ENCODE measurements at regions not wholly inside any gene's neighbourhood (a gene's known extent, or its start where the extent isn't known, plus 50 kb on each side); places are given as distances from the start of the nearest gene placed in this dataset.

- Histone ChIP-seq H2AFZ (ENCODE audit: low read length) (no peak overlapping the region), H2BK5ac (ENCODE audit: low read length) (no peak overlapping the region), H2BK15ac (ENCODE audit: low read length) (no peak overlapping the region), H3K4me3 (ENCODE audit: low read length in 2 of 2) (no peak overlapping the region), H3K27ac (replicated peaks; ENCODE audit: low read length) (no peak overlapping the region), H4K91ac (ENCODE audit: low read depth, low read length, poor library complexity) (no peak overlapping the region), H3K4me2 (ENCODE audit: insufficient read depth, low read length, poor library complexity, severe bottlenecking) (no peak overlapping the region), H3K9ac (ENCODE audit: low read depth, low read length, poor library complexity) (no peak overlapping the region), H4K8ac (ENCODE audit: low read depth, low read length) (no peak overlapping the region), H3K79me1 (ENCODE audit: low read depth, low read length) (no peaks in the 10 kb centered on the region), H3K4ac (ENCODE audit: low read length) (no peak overlapping the region), H3K4me1 (ENCODE audit: control insufficient read depth in 2 of 2, insufficient read depth in 1 of 2, low read depth in 1 of 2, low read length in 2 of 2) (peaks cover 0 to 3% of the 10 kb centered on the region in 2 donors), H2BK120ac (ENCODE audit: low read depth, low read length) (no peak overlapping the region), H3K23ac (ENCODE audit: low read depth, low read length, poor library complexity) (no peak overlapping the region), H3K9me3 (replicated peaks in 1 of 2; ENCODE audit: control insufficient read depth in 2 of 2, insufficient read depth in 1 of 2, low read depth in 1 of 2, low read length in 2 of 2) (peaks cover 0 to 1% of the 10 kb centered on the region in 2 donors), H3K18ac (ENCODE audit: low read length) (no peak overlapping the region), H2BK12ac (ENCODE audit: low read length) (no peak overlapping the region), H3K36me3 (replicated peaks in 1 of 2; ENCODE audit: control insufficient read depth in 2 of 2, insufficient read depth in 2 of 2, low read length in 2 of 2) (no peaks in the 10 kb centered on the region), H2AK5ac (ENCODE audit: low read depth, low read length) (no peak overlapping the region), H3K27me3 (ENCODE audit: control insufficient read depth in 3 of 3, insufficient read depth in 3 of 3, low read depth in 1 of 3, low read length in 3 of 3) (no peaks in the 10 kb centered on the region), H3K14ac (ENCODE audit: low read length) (no peak overlapping the region)
- WGBS, 2 donors (ENCODE audit: extremely low coverage in 2 of 2, insufficient read length in 2 of 2, insufficient replicate concordance in 1 of 2): no CpG with 5 or more reads among the region's 7 CpGs
- no peak for DNase-seq (ENCODE audit: low spot score)
Observed at GRCh38 chr7:152527610-152528032, 91.8 kb upstream of the KMT2C start.

- H3K18ac ChIP-seq (ENCODE audit: low read length): peak overlapping the region; percentile 44
- DNase-seq (ENCODE audit: low spot score): no peak
- no peaks in the 10 kb centered on the region for H3K27me3 ChIP-seq (ENCODE audit: control insufficient read depth in 3 of 3, insufficient read depth in 3 of 3, low read depth in 1 of 3, low read length in 3 of 3)
- H2BK15ac ChIP-seq (ENCODE audit: low read length): no peak overlapping the region
- H4K8ac ChIP-seq (ENCODE audit: low read depth, low read length): no peak overlapping the region
- H2BK5ac ChIP-seq (ENCODE audit: low read length): no peak overlapping the region
- H3K9ac ChIP-seq (ENCODE audit: low read depth, low read length, poor library complexity): no peak overlapping the region
- no peak overlapping the region for H3K23ac ChIP-seq (ENCODE audit: low read depth, low read length, poor library complexity)
- H2AFZ ChIP-seq (ENCODE audit: low read length): peak overlapping the region; percentile 49
- no peak overlapping the region for H3K14ac ChIP-seq (ENCODE audit: low read length)
- peaks cover 0 to 1% of the 10 kb centered on the region in 2 donors for H3K9me3 ChIP-seq (replicated peaks in 1 of 2; ENCODE audit: control insufficient read depth in 2 of 2, insufficient read depth in 1 of 2, low read depth in 1 of 2, low read length in 2 of 2)
- no peaks in the 10 kb centered on the region for H3K79me1 ChIP-seq (ENCODE audit: low read depth, low read length)
- H3K4me3 ChIP-seq (ENCODE audit: low read length in 2 of 2): no peak overlapping the region
- H3K4me1 ChIP-seq (ENCODE audit: control insufficient read depth in 2 of 2, insufficient read depth in 1 of 2, low read depth in 1 of 2, low read length in 2 of 2): peaks cover 0 to 8% of the 10 kb centered on the region in 2 donors
- H2BK12ac ChIP-seq (ENCODE audit: low read length): no peak overlapping the region
- no peak overlapping the region for H2AK5ac ChIP-seq (ENCODE audit: low read depth, low read length)
- H4K91ac ChIP-seq (ENCODE audit: low read depth, low read length, poor library complexity): no peak overlapping the region
- no peak overlapping the region for H3K4ac ChIP-seq (ENCODE audit: low read length)
- no peak overlapping the region for H3K4me2 ChIP-seq (ENCODE audit: insufficient read depth, low read length, poor library complexity, severe bottlenecking)
- no peaks in the 10 kb centered on the region for H3K36me3 ChIP-seq (replicated peaks in 1 of 2; ENCODE audit: control insufficient read depth in 2 of 2, insufficient read depth in 2 of 2, low read length in 2 of 2)
- no peak overlapping the region for H3K27ac ChIP-seq (replicated peaks; ENCODE audit: low read length)
- H2BK120ac ChIP-seq (ENCODE audit: low read depth, low read length): no peak overlapping the region
- no CpG with 5 or more reads among the region's 14 CpGs for WGBS, 2 donors (ENCODE audit: extremely low coverage in 2 of 2, insufficient read length in 2 of 2, insufficient replicate concordance in 1 of 2)
Observed at GRCh38 chr7:152523916-152524315, 88.1 kb upstream of the KMT2C start.

- H3K4me1 ChIP-seq (ENCODE audit: control insufficient read depth in 2 of 2, insufficient read depth in 1 of 2, low read depth in 1 of 2, low read length in 2 of 2): peaks cover 0 to 8% of the 10 kb centered on the region in 2 donors
- no peaks in the 10 kb centered on the region for H3K79me1 ChIP-seq (ENCODE audit: low read depth, low read length)
- H2BK5ac ChIP-seq (ENCODE audit: low read length): peak overlapping the region; percentile 6
- H3K18ac ChIP-seq (ENCODE audit: low read length): peak overlapping the region; percentile 46
- no peaks in the 10 kb centered on the region for H3K27me3 ChIP-seq (ENCODE audit: control insufficient read depth in 3 of 3, insufficient read depth in 3 of 3, low read depth in 1 of 3, low read length in 3 of 3)
- no peak overlapping the region for H3K4ac ChIP-seq (ENCODE audit: low read length)
- no peak overlapping the region for H4K91ac ChIP-seq (ENCODE audit: low read depth, low read length, poor library complexity)
- H2BK12ac ChIP-seq (ENCODE audit: low read length): no peak overlapping the region
- H3K9ac ChIP-seq (ENCODE audit: low read depth, low read length, poor library complexity): no peak overlapping the region
- no peak overlapping the region for H2AK5ac ChIP-seq (ENCODE audit: low read depth, low read length)
- H3K23ac ChIP-seq (ENCODE audit: low read depth, low read length, poor library complexity): no peak overlapping the region
- no peak overlapping the region for H3K4me2 ChIP-seq (ENCODE audit: insufficient read depth, low read length, poor library complexity, severe bottlenecking)
- no CpG with 5 or more reads among the region's 10 CpGs for WGBS, 2 donors (ENCODE audit: extremely low coverage in 2 of 2, insufficient read length in 2 of 2, insufficient replicate concordance in 1 of 2)
- H3K27ac ChIP-seq (replicated peaks; ENCODE audit: low read length): no peak overlapping the region
- H3K9me3 ChIP-seq (replicated peaks in 1 of 2; ENCODE audit: control insufficient read depth in 2 of 2, insufficient read depth in 1 of 2, low read depth in 1 of 2, low read length in 2 of 2): peaks cover 0 to 1% of the 10 kb centered on the region in 2 donors
- H3K4me3 ChIP-seq (ENCODE audit: low read length in 2 of 2): no peak overlapping the region
- no peak overlapping the region for H2BK15ac ChIP-seq (ENCODE audit: low read length)
- no peak for DNase-seq (ENCODE audit: low spot score)
- peak overlapping the region; percentile 26 for H2AFZ ChIP-seq (ENCODE audit: low read length)
- H3K14ac ChIP-seq (ENCODE audit: low read length): no peak overlapping the region
- no peak overlapping the region for H2BK120ac ChIP-seq (ENCODE audit: low read depth, low read length)
- H3K36me3 ChIP-seq (replicated peaks in 1 of 2; ENCODE audit: control insufficient read depth in 2 of 2, insufficient read depth in 2 of 2, low read length in 2 of 2): no peaks in the 10 kb centered on the region
- no peak overlapping the region for H4K8ac ChIP-seq (ENCODE audit: low read depth, low read length)
Observed at GRCh38 chr7:152522571-152523067, 86.8 kb upstream of the KMT2C start.

GRCh38 chr7:152521420-152522337, 85.9 kb upstream of the KMT2C start:
- H3K4ac ChIP-seq (ENCODE audit: low read length): no peak overlapping the region
- WGBS, 2 donors (ENCODE audit: extremely low coverage in 2 of 2, insufficient read length in 2 of 2, insufficient replicate concordance in 1 of 2): no CpG with 5 or more reads among the region's 11 CpGs
- no peak overlapping the region for H3K4me2 ChIP-seq (ENCODE audit: insufficient read depth, low read length, poor library complexity, severe bottlenecking)
- H3K79me1 ChIP-seq (ENCODE audit: low read depth, low read length): no peaks in the 10 kb centered on the region
- H3K9me3 ChIP-seq (replicated peaks in 1 of 2; ENCODE audit: control insufficient read depth in 2 of 2, insufficient read depth in 1 of 2, low read depth in 1 of 2, low read length in 2 of 2): peaks cover 0 to 1% of the 10 kb centered on the region in 2 donors
- DNase-seq (ENCODE audit: low spot score): no peak
- peaks cover 0 to 8% of the 10 kb centered on the region in 2 donors for H3K4me1 ChIP-seq (ENCODE audit: control insufficient read depth in 2 of 2, insufficient read depth in 1 of 2, low read depth in 1 of 2, low read length in 2 of 2)
- no peak overlapping the region for H2BK120ac ChIP-seq (ENCODE audit: low read depth, low read length)
- no peaks in the 10 kb centered on the region for H3K27me3 ChIP-seq (ENCODE audit: control insufficient read depth in 3 of 3, insufficient read depth in 3 of 3, low read depth in 1 of 3, low read length in 3 of 3)
- H3K14ac ChIP-seq (ENCODE audit: low read length): no peak overlapping the region
- no peak overlapping the region for H3K4me3 ChIP-seq (ENCODE audit: low read length in 2 of 2)
- no peak overlapping the region for H3K9ac ChIP-seq (ENCODE audit: low read depth, low read length, poor library complexity)
- H3K18ac ChIP-seq (ENCODE audit: low read length): no peak overlapping the region
- no peak overlapping the region for H2AK5ac ChIP-seq (ENCODE audit: low read depth, low read length)
- H2AFZ ChIP-seq (ENCODE audit: low read length): no peak overlapping the region
- no peak overlapping the region for H4K8ac ChIP-seq (ENCODE audit: low read depth, low read length)
- no peak overlapping the region for H4K91ac ChIP-seq (ENCODE audit: low read depth, low read length, poor library complexity)
- H2BK12ac ChIP-seq (ENCODE audit: low read length): no peak overlapping the region
- no peak overlapping the region for H2BK5ac ChIP-seq (ENCODE audit: low read length)
- H3K23ac ChIP-seq (ENCODE audit: low read depth, low read length, poor library complexity): no peak overlapping the region
- no peak overlapping the region for H3K27ac ChIP-seq (replicated peaks; ENCODE audit: low read length)
- H2BK15ac ChIP-seq (ENCODE audit: low read length): no peak overlapping the region
- H3K36me3 ChIP-seq (replicated peaks in 1 of 2; ENCODE audit: control insufficient read depth in 2 of 2, insufficient read depth in 2 of 2, low read length in 2 of 2): no peaks in the 10 kb centered on the region
